Natural killer cell (primary cell): ENCODE measurements at regions not wholly inside any gene's neighbourhood (a gene's known extent, or its start where the extent isn't known, plus 50 kb on each side); places are given as distances from the start of the nearest gene placed in this dataset.

Experiments used
- ATAC-seq, 3 donors: fragments of 150-1000 bp in 2 of 3; fragments of 200-7000 bp in 1 of 3; cut with Tn5 transposase; 1 replicate in 1 of 3; 2 replicates in 2 of 3; pipeline ENCODE4 v1.10.0; 2021; ENCODE audit warnings: mild to moderate bottlenecking in 2 of 3, moderate library complexity in 2 of 3
- DNase-seq, 2 donors: peaks; one replicate each; pipeline versions ENCODE4 v3.0.0 to v3.0.0-alpha.2; 2013 to 2021; ENCODE audit warnings: mixed read lengths in 1 of 2
- H3K27ac ChIP-seq: one replicate; pipeline ENCODE4 v1.5.1; 2013; ENCODE audit warnings: mild to moderate bottlenecking, low read length
- H3K27me3 ChIP-seq: one replicate; pipeline ENCODE4 v1.6.1; 2013; ENCODE audit warnings: low read length; ENCODE audit not compliant: control insufficient read depth, insufficient read depth
- H3K36me3 ChIP-seq: one replicate; pipeline ENCODE4 v1.6.1; 2013; ENCODE audit warnings: low read length; ENCODE audit not compliant: control insufficient read depth, insufficient read depth
- H3K4me1 ChIP-seq: one replicate; pipeline ENCODE4 v1.6.1; 2013; ENCODE audit warnings: low read length; ENCODE audit not compliant: control insufficient read depth, insufficient read depth
- H3K4me3 ChIP-seq: one replicate; pipeline ENCODE4 v1.5.1; 2013; ENCODE audit warnings: low read length
- H3K9me3 ChIP-seq: one replicate; pipeline ENCODE4 v1.6.1; 2013; ENCODE audit warnings: low read length; ENCODE audit not compliant: control insufficient read depth, insufficient read depth
- H3K27ac Mint-ChIP-seq, 2 donors: one replicate each; pipeline ENCODE4 v1.8.0; 2022; ENCODE audit warnings: mild to moderate bottlenecking in 2 of 2, mixed read lengths in 2 of 2, moderate library complexity in 1 of 2
- H3K27me3 Mint-ChIP-seq, 2 donors: one replicate each; pipeline ENCODE4 v1.8.0; 2022; ENCODE audit warnings: low read depth in 2 of 2, mixed read lengths in 2 of 2
- H3K36me3 Mint-ChIP-seq: one replicate; pipeline ENCODE4 v1.8.0; 2022; ENCODE audit warnings: mixed read lengths
- H3K4me1 Mint-ChIP-seq, 2 donors: one replicate each; pipeline ENCODE4 v1.8.0; 2022; ENCODE audit warnings: mixed read lengths in 2 of 2
- H3K4me3 Mint-ChIP-seq: one replicate; pipeline ENCODE4 v1.8.0; 2022; ENCODE audit warnings: mild to moderate bottlenecking, moderate library complexity, mixed read lengths
- H3K9me3 Mint-ChIP-seq, 2 donors: one replicate each; pipeline ENCODE4 v1.8.0; 2022; ENCODE audit warnings: mixed read lengths in 2 of 2
- CTCF ChIP-seq: fragments of 200-600 bp; IDR thresholded peaks from one replicate; pipeline ENCODE4 v1.8.0; 2022; ENCODE audit warnings: antibody characterized with exemption
- WGBS: methylation state at CpG from one replicate; pipeline ENCODE4 v1.1.7; 2013; ENCODE audit warnings: missing lambda C conversion rate; ENCODE audit not compliant: insufficient coverage; 5-methylcytosine and 5-hydroxymethylcytosine counted together
- intact Hi-C: fragments of 100-400 bp; cut with micrococcal nuclease; formaldehyde crosslinking; loops from one replicate; pipeline ENCODE4 v1.14.2; 2022

GRCh38 chr1:8113262-8114220 lies 87.4 kb upstream of the ERRFI1 start:
- peak overlapping the region; percentile 68 for H3K4me3 Mint-ChIP-seq
- ATAC-seq, result peak; percentile 90 to 94 (median 94)
- WGBS, result 64% methylated on average over 12 of the region's 17 CpGs
- no peaks in the 10 kb centered on the region for H3K9me3 Mint-ChIP-seq
- Histone ChIP-seq H3K4me1 (peaks cover 18% of the 10 kb centered on the region), H3K36me3 (no peaks in the 10 kb centered on the region), H3K27me3 (no peaks in the 10 kb centered on the region), H3K4me3 (no peak overlapping the region), H3K27ac (peak overlapping the region; percentile 86), H3K9me3 (no peaks in the 10 kb centered on the region)
- no peaks in the 10 kb centered on the region for H3K27me3 Mint-ChIP-seq
- intact Hi-C loops, result loop anchor here (2.0 to 10.0 kb wide), 2 partner anchors 39 to 101 kb away; no protein-coding TSS in a partner anchor
- peak overlapping the region; percentile 88 to 96 for H3K27ac Mint-ChIP-seq
- no peaks in the 10 kb centered on the region for H3K36me3 Mint-ChIP-seq
- peaks cover 16 to 31% of the 10 kb centered on the region in 2 donors for H3K4me1 Mint-ChIP-seq
- DNase-seq, result peak in 1 of 2 donors; percentile 36
- TF ChIP-seq CTCF, result no peak

GRCh38 chr1:8112611-8113261 lies 86.6 kb upstream of the ERRFI1 start:
- no peaks in the 10 kb centered on the region for H3K36me3 ChIP-seq
- H3K36me3 Mint-ChIP-seq, result no peaks in the 10 kb centered on the region
- no peaks in the 10 kb centered on the region for H3K9me3 Mint-ChIP-seq
- no peaks in the 10 kb centered on the region for H3K27me3 Mint-ChIP-seq
- H3K4me3 ChIP-seq, result no peak overlapping the region
- peak overlapping the region; percentile 68 for H3K4me3 Mint-ChIP-seq
- TF ChIP-seq CTCF, result no peak
- H3K27ac Mint-ChIP-seq, result peak overlapping the region; percentile 88 to 96
- H3K4me1 ChIP-seq, result peaks cover 18% of the 10 kb centered on the region
- no peak for DNase-seq
- intact Hi-C loops, result loop anchor here (2.0 to 10.0 kb wide), 2 partner anchors 40 to 102 kb away; no protein-coding TSS in a partner anchor
- no peaks in the 10 kb centered on the region for H3K9me3 ChIP-seq
- H3K27ac ChIP-seq, result peak overlapping the region; percentile 86
- H3K27me3 ChIP-seq, result no peaks in the 10 kb centered on the region
- ATAC-seq, result no peak
- 82% methylated on average over 10 of the region's 11 CpGs for WGBS
- peaks cover 16 to 31% of the 10 kb centered on the region in 2 donors for H3K4me1 Mint-ChIP-seq

GRCh38 chr1:8111560-8111959 lies 85.5 kb upstream of the ERRFI1 start:
- Histone ChIP-seq H3K27ac (no peak overlapping the region), H3K27me3 (no peaks in the 10 kb centered on the region), H3K4me1 (peaks cover 18% of the 10 kb centered on the region), H3K36me3 (no peaks in the 10 kb centered on the region), H3K9me3 (no peaks in the 10 kb centered on the region), H3K4me3 (no peak overlapping the region)
- ATAC-seq (no peak), DNase-seq (no peak)
- intact Hi-C loops, result loop anchor here (10.0 kb wide), 1 partner anchor 103 kb away; no protein-coding TSS in a partner anchor
- 100% methylated on average over 2 of the region's 4 CpGs for WGBS
- Mint-ChIP-seq H3K27me3 (no peaks in the 10 kb centered on the region), H3K27ac (peak overlapping the region; percentile 88 to 96), H3K36me3 (no peaks in the 10 kb centered on the region), H3K9me3 (no peaks in the 10 kb centered on the region), H3K4me1 (peaks cover 16 to 31% of the 10 kb centered on the region in 2 donors), H3K4me3 (no peak overlapping the region)
- no peak for TF ChIP-seq CTCF
